GDM1 (cell line): ENCODE measurements at regions not wholly inside any gene's neighbourhood (a gene's known extent, or its start where the extent isn't known, plus 50 kb on each side); places are given as distances from the start of the nearest gene placed in this dataset.

ENCODE experiments used
- DNase-seq: peaks from one replicate; lab custom pipeline; 2025; lab: John Stamatoyannopoulos, UW

- DNase-seq = no peak
Observed at GRCh38 chr22:48369789-48370507, 1457.7 kb downstream of the BRD1 start.

- DNase-seq = no peak
Observed at GRCh38 chr22:48368975-48369525, 1458.6 kb downstream of the BRD1 start.

GRCh38 chr22:48367731-48368130 is 1459.9 kb downstream of the BRD1 start:
- DNase-seq = no peak

GRCh38 chr22:48366591-48366990 is 1461.1 kb downstream of the BRD1 start:
- no peak for DNase-seq

GRCh38 chr22:48366056-48366455 is 1461.6 kb downstream of the BRD1 start:
- DNase-seq = no peak

GRCh38 chr22:48365386-48365785 is 1462.3 kb downstream of the BRD1 start:
- no peak for DNase-seq

- no peak for DNase-seq
Observed at GRCh38 chr22:48362721-48363404, 1464.8 kb downstream of the BRD1 start.

- no peak for DNase-seq
Observed at GRCh38 chr22:48361099-48361639, 1466.5 kb downstream of the BRD1 start.

- no peak for DNase-seq
Observed at GRCh38 chr22:48359613-48359965, 1468.1 kb downstream of the BRD1 start.

- DNase-seq = no peak
Observed at GRCh38 chr22:48358886-48359612, 1468.6 kb downstream of the BRD1 start.

- DNase-seq = no peak
Observed at GRCh38 chr22:48357961-48358360, 1469.7 kb downstream of the BRD1 start.

GRCh38 chr22:48357196-48357595 is 1470.5 kb downstream of the BRD1 start:
- no peak for DNase-seq

- DNase-seq = no peak
Observed at GRCh38 chr22:48356731-48357130, 1470.9 kb downstream of the BRD1 start.

GRCh38 chr22:48354096-48354495 is 1473.6 kb downstream of the BRD1 start:
- DNase-seq = no peak

- no peak for DNase-seq
Observed at GRCh38 chr22:48353116-48353947, 1474.3 kb downstream of the BRD1 start.

- DNase-seq = no peak
Observed at GRCh38 chr22:48352086-48352911, 1475.4 kb downstream of the BRD1 start.

GRCh38 chr22:48351376-48352085 is 1476.1 kb downstream of the BRD1 start:
- DNase-seq = no peak

- DNase-seq = no peak
Observed at GRCh38 chr22:48350456-48350855, 1477.2 kb downstream of the BRD1 start.

- no peak for DNase-seq
Observed at GRCh38 chr22:48348855-48349254, 1478.8 kb downstream of the BRD1 start.

GRCh38 chr22:48347311-48347710 is 1480.4 kb downstream of the BRD1 start:
- no peak for DNase-seq
